AG20443 (cell line): ENCODE measurements at regions not wholly inside any gene's neighbourhood (a gene's known extent, or its start where the extent isn't known, plus 50 kb on each side); places are given as distances from the start of the nearest gene placed in this dataset.

ENCODE experiments used
- DNase-seq: peaks from one replicate; pipeline ENCODE4 v3.0.0; 2012; ENCODE audit warnings: low spot score, mixed read lengths

DNA sequence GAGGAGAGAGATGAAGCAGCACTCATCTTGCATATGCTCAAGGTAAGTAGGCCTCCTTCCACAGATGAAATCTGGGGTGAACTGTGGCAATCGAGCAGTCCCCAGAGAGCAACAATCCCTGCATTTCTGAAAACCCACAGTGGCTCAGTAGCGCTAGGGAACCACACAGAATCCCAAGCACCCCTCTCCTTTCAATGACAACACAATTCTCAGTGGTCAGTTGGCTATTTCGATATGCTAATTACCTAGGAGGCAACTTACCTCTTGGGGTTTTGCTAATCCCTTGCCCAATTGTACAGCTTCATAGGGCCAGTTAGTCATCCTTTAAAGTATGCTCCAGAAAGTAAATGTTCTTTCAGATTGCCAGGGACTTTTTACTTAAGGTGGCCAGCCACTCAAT lies 1035.7 kb downstream of the BCL11B start:
- DNase-seq = no peak

DNA sequence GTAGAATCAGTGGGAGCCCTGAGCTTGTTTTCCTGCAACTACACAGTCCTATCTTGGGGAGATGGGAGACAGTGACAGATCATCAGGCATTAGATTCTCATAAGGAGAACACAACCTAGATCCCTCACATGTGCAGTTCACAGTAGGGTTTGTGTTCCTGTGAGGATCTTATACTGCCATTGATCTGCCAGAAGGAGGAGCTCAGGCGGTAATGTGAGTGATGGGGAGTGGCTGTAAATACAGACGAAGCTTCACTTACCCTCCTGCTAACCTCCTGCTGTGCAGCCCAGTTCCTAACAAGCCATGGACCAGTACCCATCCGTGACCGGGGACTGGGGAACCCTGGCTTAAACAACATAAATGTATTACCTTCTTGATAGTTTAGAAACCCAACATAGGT lies 1034.1 kb downstream of the BCL11B start:
- DNase-seq = no peak

DNA sequence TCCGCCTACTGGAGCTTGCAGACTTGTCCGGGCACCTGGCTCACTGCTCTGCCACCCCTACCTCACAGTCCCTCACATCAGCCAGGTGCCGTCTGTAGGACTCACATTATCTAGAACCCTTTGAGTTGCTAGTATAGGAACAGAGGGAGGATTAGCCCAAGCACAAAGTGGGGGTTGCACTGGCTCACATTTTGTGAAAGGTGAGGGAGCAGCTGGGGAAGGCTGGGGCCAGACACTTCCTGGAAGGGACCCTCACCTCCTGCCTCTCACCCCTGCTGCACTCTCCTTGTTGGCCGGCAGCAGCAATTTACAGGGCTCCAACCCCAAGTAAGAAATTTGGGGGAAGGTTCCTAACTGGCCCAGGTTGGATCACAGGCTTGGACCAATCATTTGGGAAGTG lies 1031.6 kb downstream of the BCL11B start:
- no peak for DNase-seq

DNA sequence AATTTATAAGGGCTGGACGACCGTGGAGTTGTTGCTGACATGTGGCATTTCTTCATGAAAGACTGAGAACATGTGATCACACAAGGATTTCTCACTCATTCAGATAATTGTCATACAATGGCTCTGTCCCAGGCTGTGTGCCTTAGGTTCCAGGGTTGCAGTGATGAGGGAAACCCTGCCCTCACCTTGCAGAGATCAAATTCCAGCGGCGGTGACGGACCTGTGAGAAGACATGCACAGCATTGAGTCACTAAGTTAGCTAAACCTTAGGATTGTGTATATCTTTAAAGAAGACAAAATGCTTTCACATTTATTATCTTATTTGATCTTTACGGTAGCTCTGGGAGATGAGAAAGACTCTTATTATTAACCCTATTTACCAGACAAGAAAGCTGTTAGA lies 1029.1 kb downstream of the BCL11B start:
- no peak for DNase-seq

DNA sequence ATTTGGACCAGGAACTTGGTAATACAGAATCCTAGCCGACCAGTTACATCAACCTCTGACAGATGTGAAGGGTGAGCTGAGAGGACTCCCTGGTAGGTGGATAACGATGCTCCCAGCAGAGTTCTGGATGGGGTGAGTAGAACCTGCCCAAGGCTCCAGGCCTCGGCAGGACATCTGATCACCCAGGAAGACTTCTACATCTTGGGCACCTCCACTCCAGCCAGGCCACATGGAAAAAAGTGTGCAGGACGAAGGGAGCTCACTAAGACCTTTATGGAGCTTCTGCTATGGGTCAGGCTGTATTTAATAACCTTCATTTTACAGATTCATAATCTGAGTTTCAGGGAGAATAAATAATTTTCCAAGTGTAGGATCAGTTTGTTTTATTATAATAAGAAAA lies 1028.7 kb downstream of the BCL11B start:
- DNase-seq = no peak

DNA sequence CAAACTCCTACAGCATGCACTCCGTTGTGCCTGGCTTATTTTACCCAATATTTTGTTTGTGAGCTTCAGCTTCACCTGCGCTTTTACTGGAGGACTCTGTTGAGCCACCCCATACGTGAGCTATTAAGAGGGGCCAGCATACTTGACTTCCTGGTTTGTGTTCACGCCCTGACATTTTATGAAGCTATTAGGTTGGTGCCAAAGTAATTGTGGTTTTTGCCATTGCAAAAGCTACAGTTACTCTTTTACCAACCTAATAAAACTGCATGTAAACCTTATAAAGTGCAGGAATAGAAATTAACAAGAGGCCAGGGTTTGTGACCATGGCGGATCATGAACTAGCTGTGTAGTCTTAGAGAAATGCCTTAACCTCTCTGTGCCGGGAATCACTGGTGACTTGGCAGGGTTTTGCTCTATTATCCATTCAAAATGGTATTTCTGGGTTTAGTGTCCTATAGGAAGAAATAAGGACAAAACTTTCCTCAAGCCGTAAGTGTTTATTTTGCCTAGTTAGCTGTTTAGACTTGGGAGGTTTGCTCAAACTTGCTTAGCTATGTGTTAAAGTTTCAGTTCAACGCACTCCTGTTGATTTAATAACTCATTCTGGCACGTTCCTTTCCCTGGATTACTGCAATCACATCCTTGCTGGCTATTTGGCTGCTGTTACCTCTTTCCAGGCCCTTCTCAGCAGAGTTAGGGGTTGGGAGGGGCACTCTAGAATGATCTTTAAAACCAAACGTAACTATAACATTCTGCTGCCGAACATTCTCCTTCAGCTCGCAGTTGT lies 1027.6 kb downstream of the BCL11B start:
- no peak for DNase-seq

DNA sequence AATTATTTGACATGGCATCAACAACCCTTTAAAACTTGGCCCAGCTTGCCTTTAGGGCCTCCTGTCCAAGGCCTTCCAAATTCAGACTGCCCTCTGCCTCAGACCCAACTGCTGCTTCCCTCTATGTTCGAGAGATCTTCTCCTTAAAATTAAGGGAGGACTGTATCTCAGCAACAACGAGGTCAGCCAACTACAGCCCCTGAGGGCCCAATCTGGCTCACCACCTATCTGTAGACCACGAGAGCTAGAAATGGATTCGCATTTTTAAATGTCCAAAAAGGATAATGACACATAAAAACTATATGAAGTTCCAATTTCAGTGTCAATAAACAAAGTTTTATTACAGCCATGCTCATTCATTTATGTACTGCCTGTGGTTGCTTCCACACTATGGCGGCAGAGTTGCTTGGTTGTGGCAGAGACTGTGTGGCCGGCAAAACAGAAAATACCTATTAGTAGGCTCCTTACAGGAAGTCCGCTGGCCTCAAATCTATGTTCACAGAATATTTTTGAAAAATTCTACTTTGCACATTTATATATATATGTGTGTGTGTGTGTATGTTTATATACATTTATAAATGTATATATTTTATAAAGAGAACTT lies 1026.9 kb downstream of the BCL11B start:
- no peak for DNase-seq

DNA sequence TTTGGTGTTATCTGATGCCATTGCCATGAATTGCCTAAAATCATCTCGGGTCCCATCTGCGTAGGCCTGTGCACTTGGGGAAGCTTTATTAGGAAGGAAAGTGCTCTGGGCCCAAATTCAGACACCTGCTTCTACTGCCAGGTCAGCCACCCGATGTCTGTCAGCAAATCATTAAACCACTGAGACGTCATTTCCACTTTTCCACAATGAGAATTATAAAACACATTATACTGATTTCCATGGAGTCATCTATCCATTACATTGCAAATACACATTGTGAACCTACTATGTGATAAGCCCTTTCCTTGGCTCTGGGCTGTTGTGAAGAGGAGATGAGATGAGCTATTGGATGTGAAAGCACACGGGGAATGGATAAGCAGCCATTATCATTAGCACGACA lies 1022.9 kb downstream of the BCL11B start:
- no peak for DNase-seq

DNA sequence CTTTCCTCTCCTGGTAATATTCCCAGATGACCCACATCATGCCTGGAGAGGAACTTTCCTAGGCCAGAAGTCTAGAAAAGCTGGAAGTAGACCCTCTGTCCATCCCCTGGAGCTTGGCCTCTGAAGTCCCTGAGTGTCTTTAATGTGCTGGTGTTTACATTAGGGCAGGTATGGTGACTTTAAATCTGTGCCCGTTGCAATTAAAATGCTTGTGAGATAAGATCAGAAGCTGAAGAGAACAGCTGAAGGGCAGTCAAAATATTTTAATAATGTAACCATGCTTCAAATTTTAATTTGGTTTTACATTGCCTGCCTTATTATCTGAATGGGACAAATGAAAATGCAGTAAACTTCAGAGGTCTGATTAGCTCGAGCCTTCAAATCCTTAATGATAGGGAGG lies 1022.5 kb downstream of the BCL11B start:
- no peak for DNase-seq

DNA sequence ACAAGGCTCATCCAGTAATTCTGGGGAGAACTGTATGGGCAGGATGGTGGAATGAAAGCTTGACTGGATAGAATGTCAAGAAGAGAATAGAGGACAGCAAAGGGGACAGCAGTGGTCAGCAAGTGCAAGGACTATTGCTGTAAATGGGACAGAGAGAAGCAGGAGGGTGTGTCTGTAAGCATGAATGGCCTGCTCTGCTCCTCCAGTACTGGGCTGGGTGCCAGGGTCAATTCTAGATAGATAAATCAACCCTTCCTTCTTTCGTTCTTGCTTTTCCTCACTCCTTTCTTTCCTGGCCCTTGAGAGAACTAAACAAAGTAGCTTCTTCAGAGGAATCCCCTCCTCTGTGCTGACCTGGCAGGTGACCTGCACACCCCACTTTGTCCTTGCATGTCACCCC lies 1019.2 kb downstream of the BCL11B start:
- DNase-seq = no peak

DNA sequence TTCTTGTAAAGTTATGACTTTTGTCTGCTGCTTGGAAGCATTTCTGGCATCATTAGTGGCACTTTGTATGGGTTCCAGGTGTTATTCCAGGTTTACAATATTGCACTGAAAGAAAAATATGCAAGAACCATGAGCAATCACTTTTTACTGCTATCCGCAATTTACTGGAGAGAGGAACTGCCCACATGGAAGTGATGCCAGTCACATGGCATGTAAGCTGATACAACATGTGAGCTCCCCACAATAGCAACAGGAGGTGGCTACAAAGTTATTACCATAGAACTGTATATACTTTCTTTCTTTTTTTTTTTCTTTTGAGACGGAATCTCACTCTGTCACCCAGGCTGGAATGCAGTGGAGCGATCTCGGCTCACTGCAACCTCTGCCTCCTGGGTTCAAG lies 1012.1 kb downstream of the BCL11B start:
- no peak for DNase-seq

DNA sequence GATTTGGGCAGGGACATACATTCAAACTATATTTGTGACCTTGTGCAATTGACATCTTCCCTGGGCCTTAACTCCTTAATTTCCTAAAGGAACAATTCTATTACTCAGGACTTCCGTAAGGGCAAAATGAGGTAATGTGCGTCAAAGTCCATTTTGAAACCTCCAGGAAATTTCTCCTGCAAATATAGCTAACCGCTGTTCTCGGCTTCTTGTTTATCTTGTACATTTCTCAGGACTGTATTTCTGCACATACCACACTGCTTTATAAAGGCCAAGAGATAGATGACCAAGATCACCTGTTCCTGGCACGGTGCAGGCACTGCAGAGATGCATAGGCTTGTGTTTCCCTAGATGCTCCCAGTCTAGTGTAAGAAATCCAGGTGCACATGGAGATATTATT lies 1009.4 kb downstream of the BCL11B start:
- no peak for DNase-seq

DNA sequence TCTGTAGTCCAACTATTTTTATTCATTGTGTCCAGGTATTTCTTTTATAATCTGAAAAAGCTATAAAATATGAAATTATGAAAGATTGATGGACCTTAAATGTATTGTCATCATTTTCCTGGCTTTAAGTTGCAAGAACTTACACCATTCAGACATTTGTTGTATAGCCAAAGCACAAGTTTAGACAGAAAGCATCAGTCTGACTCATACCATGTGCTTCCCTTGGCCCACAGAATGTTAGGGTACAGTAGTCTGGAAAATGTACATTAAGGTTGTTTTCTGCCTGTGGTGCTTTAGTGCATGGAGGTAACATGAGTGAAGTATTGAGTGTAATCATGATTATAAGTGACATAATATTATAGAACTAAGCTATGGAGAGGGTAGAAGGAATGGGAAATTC lies 1002.5 kb downstream of the BCL11B start:
- DNase-seq = no peak

DNA sequence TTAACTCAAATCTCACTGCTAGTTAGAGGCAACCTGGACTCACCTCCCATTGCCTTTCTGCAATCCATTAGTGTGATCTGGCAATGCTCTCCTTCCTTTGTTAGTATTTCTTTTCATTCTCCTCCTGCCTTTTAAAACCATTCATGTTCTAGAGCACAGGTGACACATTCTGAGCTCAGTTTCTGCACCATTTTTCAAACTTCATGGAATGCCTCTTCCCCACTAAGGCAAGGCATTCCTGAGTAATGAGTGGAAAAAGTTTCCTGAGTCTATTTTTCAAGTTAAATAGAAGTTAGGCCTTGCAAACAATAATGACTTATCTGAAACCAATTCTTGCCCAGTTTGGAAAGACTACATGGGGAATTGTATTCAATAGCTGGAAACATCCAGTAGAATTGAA lies 1001.8 kb downstream of the BCL11B start:
- DNase-seq = no peak

DNA sequence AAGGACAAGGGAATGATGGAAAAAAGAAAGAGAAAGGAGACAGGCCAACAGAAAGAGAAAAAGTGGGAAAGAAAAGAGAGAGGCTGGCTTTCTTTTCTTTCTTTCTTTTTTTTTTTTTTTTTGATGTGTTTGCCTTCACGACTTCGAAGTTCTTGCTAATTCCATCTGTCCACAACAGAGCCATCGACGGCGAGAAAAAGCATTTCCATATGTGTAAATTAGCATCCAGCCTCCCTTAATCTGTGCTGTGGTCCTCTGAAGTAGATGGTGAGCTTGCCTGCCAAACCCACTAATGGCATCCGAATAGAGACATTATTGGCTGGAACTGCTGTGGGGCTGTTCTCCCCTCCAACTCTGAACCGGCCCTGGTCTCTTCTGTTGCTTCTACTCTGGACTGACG lies 997.4 kb downstream of the BCL11B start:
- DNase-seq = no peak

DNA sequence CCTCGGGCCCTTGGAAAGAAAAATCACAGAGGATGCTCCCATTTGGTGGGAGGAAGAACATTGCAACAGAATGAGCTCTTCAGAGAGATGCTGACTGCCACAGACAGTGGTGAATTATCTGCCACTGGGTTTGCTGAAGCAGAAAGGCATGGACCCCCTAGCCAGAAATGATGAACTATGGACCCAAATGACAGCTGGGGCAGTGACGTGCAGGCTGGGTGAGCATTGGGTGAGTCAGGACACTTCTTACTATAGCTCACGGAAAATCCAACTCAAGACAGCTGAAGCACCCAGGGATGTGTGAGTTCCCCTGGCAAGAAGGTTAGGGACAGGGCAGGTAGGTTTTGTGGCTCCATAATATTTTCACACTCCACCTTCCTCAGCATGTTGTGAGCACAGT lies 993.2 kb downstream of the BCL11B start:
- DNase-seq = no peak

DNA sequence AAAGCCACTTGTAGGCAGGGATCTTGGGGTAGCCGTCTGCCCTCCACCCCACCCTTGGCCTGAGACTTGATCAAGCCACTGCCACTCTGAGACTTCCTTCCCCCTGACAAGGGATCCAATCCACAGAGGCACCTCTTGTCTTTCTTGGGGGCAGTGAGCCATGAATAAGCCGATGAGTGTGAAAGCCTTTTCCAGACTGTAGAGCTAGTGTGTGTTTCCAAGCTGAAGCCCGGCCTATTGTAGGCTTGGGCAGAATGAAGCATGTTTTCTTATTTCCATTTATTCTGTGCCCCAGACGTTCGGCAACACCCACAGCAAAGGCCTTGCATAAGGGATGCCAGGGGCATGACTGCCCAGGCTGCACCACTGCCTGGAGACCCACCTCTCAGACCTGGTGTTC lies 991.6 kb downstream of the BCL11B start:
- DNase-seq = no peak

DNA sequence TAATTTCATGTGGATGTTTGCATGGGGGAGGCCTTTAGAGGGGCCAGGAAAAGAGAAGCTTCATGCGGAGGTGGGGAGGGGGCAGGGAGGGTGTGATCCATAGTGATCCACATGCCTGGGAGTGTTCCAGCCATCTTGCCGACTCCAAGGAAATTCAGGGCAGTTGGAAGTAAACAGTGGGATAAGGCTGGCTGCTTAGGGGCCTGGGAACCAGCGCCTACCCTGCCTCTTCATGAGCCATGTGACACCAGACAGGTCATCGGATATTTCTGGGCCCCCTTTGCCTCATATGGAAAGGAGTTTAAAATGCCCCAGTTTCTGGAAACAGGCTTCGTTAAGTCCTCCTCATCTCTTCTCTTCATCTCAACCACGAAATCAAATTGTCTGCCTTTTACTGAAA lies 983.2 kb downstream of the BCL11B start:
- DNase-seq = no peak

DNA sequence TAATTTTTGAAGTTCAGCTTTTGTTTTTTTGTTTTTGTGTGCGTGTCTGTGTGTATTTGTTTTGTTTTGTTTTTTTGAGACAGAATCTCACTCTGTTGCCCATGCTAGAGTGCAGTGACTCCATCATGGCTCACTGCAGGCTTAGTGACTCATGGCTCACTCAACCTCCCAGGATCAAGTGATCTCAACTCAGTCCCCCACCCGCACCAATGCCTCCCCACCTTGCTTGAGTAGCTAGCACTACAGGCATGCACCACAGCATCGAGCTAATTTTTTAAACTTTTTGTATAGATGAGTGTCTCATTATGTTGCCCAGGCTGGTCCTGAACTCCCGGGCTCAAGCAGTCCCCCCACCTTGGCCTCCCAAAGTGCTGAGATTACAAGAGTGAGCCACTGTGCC lies 981.4 kb downstream of the BCL11B start:
- DNase-seq = no peak

DNA sequence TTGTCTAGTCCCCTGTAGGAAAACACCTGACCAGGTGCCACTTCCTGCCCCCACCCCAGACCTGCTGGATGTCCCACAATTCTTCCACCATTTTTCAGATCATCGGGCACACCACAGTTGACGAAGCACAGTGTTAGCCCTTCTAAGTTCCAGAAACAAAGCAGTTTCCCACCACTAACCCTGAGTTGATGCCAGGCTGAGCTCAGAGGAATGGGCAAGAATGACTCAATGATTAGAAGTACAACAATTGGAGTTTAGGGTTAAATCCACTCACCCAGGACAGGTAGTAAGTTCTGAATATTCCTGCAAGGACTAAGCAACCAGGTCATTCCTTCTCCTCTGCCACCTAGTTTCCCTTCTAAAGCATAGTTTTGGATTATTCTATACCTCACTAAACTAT lies 979.8 kb downstream of the BCL11B start:
- DNase-seq = no peak

DNA sequence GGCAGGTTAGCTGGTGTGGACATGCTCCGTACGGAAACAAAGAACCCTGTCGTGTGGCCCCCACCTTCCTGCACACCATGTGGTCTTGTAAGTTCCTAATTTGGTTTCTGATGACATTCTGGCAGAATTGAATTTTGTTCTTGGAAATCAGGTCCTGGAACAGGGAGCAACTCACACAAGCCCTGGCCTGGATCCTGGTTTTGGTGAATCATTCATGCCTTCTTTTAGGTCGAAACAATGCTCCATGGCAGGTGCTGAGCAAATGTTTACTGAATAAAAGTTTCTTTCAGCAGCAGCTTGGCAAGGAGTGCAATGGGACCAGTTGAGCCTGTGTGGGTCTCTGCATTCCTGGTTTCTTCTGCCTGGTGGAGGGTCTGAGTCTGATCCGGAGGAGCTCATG lies 978.4 kb downstream of the BCL11B start:
- no peak for DNase-seq

DNA sequence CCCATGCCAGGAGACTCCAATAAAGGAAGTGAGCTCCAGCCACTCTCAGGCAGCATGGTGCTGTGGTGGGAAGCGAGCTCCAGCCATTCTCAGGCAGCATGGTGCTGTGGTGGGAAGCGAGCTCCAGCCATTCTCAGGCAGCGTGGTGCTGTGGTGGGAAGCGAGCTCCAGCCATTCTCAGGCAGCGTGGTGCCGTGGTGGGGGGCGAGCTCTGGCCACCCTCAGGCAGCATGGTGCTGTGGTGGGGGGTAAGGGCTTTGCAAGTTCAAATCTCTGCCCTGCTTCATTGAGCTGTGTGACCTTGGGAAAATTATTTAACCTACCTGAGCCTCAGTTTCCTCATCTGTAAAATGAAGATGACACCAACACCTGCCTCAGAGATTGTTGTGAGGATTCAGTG lies 975.1 kb downstream of the BCL11B start:
- no peak for DNase-seq

DNA sequence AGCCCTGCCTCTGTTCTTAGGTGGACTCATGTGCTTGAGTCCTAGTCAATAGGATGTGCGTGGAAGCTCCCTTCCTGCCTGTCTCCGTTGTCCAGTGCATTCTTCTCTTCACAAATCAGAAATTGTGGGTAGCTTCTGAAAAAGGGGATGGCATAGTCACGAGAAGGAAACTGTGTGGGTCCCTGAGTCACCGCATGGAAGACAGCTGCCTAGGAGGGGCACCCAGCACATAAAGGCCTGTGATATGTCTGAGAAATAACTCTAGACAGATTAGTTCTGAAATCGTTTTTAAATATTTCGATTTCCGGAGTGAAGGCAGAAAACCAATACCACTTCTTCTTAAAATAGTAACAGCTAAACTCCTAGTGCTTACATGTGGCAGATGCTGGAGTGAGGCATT lies 974.4 kb downstream of the BCL11B start:
- no peak for DNase-seq
